GM12874 (cell line): ENCODE measurements at regions not wholly inside any gene's neighbourhood (a gene's known extent, or its start where the extent isn't known, plus 50 kb on each side); places are given as distances from the start of the nearest gene placed in this dataset.
A peak's percentile ranks its signal among the peaks of the same experiment; 100 is the strongest.

Experiments used
- TF ChIP-seq, protein P1 (sequence below): IDR thresholded peaks from 2 replicates; pipeline ENCODE4 v1.5.1; 2011; ENCODE audit warnings: low read depth, mild to moderate bottlenecking, control low read depth, low read length, moderate library complexity; ENCODE audit not compliant: insufficient read depth

DNA sequence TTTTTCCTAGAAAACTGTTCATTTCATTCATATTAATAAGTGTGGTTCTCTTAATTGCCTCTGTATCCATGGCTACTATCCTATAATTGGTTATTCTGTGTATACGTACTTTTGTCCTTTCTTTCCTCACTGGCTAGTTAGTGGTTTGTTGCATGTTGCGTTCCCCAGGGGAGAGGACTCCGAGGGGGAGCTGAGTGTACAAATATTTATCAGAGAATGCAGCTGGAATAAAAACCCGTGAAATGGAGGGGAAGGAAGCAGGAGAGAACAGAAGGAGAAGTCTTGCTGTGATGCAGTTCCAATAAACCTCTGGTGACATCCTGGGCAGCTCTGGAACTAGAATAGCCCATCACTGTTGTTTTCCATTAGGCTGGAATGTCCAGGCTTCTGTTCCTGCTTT is 117.1 kb upstream of the RGS6 start:
- TF ChIP-seq, protein P1, sequence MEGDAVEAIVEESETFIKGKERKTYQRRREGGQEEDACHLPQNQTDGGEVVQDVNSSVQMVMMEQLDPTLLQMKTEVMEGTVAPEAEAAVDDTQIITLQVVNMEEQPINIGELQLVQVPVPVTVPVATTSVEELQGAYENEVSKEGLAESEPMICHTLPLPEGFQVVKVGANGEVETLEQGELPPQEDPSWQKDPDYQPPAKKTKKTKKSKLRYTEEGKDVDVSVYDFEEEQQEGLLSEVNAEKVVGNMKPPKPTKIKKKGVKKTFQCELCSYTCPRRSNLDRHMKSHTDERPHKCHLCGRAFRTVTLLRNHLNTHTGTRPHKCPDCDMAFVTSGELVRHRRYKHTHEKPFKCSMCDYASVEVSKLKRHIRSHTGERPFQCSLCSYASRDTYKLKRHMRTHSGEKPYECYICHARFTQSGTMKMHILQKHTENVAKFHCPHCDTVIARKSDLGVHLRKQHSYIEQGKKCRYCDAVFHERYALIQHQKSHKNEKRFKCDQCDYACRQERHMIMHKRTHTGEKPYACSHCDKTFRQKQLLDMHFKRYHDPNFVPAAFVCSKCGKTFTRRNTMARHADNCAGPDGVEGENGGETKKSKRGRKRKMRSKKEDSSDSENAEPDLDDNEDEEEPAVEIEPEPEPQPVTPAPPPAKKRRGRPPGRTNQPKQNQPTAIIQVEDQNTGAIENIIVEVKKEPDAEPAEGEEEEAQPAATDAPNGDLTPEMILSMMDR, result no peak

DNA sequence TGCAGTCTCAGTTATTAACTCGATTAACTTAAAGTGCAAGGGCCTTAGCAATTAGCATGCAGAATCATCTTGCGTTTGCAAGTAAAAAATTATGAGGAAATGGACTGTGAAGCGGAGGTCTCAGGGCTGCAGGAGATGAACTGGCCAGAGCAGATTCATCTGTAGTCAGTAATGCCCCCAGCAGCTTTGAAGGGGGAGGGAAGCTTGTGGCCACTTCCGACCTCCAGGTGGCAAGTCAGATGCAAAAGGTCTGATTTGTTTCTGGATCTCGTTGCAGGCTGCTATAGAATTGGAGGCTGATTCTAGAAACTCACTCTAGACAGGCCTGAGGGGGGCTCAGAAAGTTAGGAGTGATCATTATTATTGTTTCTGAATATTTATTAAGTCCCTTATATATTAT is 107.4 kb upstream of the RGS6 start:
- TF ChIP-seq, protein P1, result no peak

DNA sequence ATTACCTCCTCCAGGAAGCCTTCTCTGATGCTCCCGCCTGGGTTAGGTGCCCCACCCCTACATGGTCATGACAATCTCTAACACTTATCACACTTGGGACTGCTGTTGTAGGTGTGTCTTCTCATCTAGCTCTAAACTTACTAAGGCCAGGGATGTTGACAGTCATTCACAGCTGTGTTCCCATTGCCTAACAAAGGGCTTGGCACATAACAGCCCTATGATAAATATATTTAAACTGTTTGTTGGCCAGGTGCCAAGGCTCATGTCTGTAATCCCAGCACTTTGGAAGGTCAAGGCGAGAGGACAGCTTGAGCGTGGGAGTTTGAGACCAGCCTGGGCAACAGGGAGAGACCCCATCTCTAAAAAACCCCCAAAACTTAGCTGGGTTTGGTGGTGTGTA is 98.8 kb upstream of the RGS6 start:
- TF ChIP-seq, protein P1, result no peak

- TF ChIP-seq, protein P1, result no peak
These were observed 97.7 kb upstream of the RGS6 start for GRCh38 chr14:71834284-71835204.

- TF ChIP-seq, protein P1, result no peak
These were observed 80.0 kb upstream of the RGS6 start for GRCh38 chr14:71852181-71852580.

DNA sequence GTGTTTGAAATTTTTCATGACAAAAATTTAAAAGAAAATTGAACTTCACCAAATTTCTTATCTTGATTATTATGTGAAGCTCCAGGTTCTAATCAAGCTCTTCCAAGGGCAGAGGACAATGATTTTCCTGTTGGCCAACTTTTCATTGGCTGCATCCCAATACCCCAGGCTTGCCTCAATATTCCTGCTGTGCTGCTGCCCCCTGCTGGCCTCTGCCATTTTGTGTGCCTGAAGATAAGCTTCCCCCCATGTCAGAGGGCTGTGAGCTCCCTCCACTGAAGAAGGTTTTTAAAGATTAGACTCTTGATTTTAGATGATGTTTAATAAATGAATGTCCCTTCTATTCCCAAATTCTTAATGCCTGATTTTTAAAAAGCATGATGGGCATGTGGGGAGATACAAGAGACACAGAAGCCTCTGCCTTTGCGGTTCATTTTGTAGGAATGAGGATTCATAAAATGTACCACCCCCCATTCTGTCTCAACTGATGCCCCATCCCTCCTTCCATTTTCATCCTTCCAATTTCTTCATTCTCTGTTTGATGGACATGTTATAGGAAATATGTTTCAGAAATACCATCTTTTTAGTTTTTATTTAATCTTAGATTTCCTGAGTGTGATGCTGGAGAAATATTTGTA is 76.7 kb upstream of the RGS6 start:
- TF ChIP-seq, protein P1, result peak; percentile 76

- TF ChIP-seq, protein P1, result no peak
These were observed 75.9 kb upstream of the RGS6 start for GRCh38 chr14:71856199-71856919.
